HG02571 (cell line): ENCODE measurements at regions not wholly inside any gene's neighbourhood (a gene's known extent, or its start where the extent isn't known, plus 50 kb on each side); places are given as distances from the start of the nearest gene placed in this dataset.

Experiments used
- ATAC-seq: cut with Tn5 transposase; IDR thresholded peaks from one replicate; pipeline ENCODE4 v1.9.1; 2021; ENCODE audit warnings: mild to moderate bottlenecking, moderate library complexity; ENCODE audit not compliant: unreplicated experiment

GRCh38 chr3:177470197-177470941, 273.1 kb upstream of the TBL1XR1 start:
- no peak for ATAC-seq

- ATAC-seq, result no peak
These were observed 274.6 kb upstream of the TBL1XR1 start for GRCh38 chr3:177471733-177472480.

- no peak for ATAC-seq
These were observed 275.9 kb upstream of the TBL1XR1 start for GRCh38 chr3:177473184-177473583.

DNA sequence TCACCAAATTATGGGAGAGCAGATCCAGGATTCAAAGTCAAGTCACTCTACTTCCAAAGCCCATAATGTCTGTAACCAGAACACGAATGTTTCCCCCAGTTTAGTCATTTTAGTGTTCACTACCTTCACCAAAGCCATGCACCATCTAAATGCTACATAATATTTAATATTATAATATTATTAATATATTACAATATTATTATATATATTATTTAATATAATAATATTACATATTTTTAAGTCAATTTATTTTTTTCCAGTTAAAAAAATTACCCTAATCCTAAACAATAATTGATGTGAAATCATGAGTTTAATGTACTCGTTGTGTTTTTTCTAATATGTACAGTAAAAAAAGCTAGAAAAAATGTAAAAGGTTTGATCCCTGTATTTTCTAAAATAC, 276.6 kb upstream of the TBL1XR1 start:
- no peak for ATAC-seq

- ATAC-seq, result no peak
These were observed 277.5 kb upstream of the TBL1XR1 start for GRCh38 chr3:177474652-177475355.

DNA sequence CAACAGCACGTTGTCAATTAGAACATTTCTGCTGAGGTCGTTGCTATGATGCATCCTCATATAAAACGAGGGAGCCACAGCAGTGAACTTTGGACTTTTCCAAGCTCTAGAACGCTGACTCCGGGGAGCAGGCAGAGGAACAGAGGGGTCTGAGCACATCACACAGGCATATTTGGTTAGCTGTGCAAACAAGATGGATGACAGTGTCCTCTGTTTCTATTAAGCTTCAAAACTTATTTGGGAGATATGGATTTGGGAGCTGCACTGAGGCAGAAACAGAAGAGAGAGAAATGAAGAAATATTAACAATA, 278.0 kb upstream of the TBL1XR1 start:
- ATAC-seq, result no peak

GRCh38 chr3:177476495-177476894, 279.2 kb upstream of the TBL1XR1 start:
- ATAC-seq, result no peak

- no peak for ATAC-seq
These were observed 279.7 kb upstream of the TBL1XR1 start for GRCh38 chr3:177476921-177477435.

DNA sequence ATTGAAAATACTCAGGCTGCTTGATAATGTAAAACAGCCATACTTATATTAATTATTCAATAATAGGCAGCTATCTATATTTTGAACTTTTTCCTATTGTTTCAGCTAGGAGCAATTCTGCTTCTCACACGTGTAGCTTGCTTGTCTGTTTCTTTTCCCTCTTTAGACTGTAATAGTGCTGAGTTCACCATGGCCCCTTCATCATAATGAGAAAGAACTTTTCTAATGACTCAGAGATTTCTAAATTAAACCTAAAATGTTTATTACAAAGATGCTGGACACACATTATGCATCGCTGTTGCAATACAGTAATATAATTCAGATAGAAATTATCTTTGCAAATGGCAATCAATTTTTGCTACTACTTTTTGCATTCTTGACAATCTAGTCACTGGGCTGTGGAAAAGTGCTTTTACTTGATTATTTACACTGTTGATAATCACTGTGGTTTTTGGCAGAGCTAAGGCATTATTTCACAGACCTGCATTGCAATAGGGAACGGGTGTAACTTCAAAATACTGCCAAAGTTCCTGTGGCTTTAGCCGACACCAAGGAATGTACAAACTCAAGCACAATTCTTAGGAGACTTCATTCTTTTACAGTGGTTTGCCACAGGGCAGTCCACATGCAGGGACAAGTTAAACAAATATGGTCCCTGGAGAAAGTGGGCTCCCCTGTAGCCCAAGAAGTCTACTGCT, 281.0 kb upstream of the TBL1XR1 start:
- no peak for ATAC-seq

- ATAC-seq, result no peak
These were observed 282.3 kb upstream of the TBL1XR1 start for GRCh38 chr3:177479630-177480029.

GRCh38 chr3:177481329-177481728, 284.0 kb upstream of the TBL1XR1 start:
- no peak for ATAC-seq

DNA sequence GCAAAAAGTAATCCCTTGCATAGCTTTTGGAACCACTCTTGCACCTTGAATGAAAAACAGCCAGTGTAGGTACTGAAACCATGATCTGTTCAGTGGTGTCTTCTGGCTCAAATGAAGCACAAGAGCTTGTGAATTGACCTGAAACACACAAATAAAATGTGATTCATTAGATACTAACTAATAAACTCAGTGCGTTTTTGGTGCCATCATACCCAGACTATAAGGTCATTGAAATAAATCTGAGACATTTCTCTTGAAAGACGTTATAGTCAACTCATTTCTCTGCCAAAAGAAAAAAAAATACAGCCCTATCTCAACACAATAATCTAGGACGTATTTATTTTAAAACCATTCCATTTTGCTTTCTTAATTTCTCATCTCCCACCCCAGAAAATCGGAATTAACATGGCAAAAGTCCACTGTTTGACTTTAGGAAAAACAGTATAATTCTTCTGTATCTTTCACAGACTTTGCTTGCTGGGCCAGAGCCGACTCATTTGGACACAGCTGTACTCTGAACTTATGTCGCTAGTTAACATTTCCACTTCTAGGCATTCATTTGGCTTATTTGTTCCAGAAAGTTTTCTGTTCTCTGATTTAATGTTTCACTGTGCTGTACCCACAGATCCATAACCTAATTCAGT, 284.9 kb upstream of the TBL1XR1 start:
- no peak for ATAC-seq

- ATAC-seq, result no peak
These were observed 286.1 kb upstream of the TBL1XR1 start for GRCh38 chr3:177483182-177483967.

- no peak for ATAC-seq
These were observed 286.9 kb upstream of the TBL1XR1 start for GRCh38 chr3:177484206-177484605.

GRCh38 chr3:177484926-177485325, 287.6 kb upstream of the TBL1XR1 start:
- ATAC-seq, result no peak

GRCh38 chr3:177487635-177488186, 290.4 kb upstream of the TBL1XR1 start:
- no peak for ATAC-seq

GRCh38 chr3:177488740-177489139, 291.5 kb upstream of the TBL1XR1 start:
- ATAC-seq, result no peak

GRCh38 chr3:177490626-177491025, 293.3 kb upstream of the TBL1XR1 start:
- no peak for ATAC-seq

DNA sequence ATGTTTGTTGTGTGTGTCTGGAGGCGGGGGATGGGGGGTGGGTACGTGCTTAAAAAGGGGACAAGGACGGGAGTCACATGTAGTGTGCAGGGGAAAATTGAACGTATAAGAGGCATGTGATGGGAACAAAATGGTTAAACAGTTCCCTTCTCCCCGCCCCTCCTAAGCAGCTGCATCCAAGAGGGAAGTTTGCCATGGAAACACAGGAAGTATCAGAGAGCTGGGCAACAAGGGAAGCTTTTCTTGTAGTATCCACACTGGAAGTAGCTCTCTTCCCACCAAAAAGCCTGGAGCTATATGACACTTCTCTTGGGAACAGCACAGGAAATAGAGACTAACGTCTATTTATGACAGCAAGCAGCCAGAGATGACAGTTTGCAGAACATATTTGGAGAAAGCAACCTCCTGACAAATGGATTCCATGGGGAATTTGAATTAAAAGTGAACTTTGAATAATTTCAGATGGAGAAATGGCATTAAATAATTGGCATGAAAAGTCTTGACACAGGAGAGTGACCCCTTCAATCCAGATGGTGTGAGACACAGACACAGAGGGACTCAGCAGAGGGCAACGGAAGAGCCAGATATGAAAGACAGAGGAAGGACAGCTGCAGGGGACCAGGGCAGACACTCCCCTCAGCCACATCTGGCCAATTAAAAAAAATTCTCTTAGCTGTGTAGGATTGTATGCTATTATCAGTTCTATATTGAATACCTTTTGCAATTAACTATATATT, 294.2 kb upstream of the TBL1XR1 start:
- no peak for ATAC-seq
